ENCODE measurements at regions not wholly inside any gene's neighbourhood (a gene's known extent, or its start where the extent isn't known, plus 50 kb on each side); places are given as distances from the start of the nearest gene placed in this dataset.

GRCh38 chr2:118520246-118520645 lies 327.2 kb downstream of the EN1 start:
- no peak overlapping the region for H3K27ac ChIP-seq (ENCODE audit: low read depth, low read length)
- H3K36me3 Mint-ChIP-seq (ENCODE audit: low read depth, unreplicated experiment) = no peaks in the 10 kb centered on the region
- H3K9me3 Mint-ChIP-seq (ENCODE audit: unreplicated experiment) = peaks cover 18% of the 10 kb centered on the region
- no peaks in the 10 kb centered on the region for H3K27me3 Mint-ChIP-seq (ENCODE audit: low read depth, unreplicated experiment)
- H3K4me3 ChIP-seq (ENCODE audit: insufficient read depth, low read depth, low read length) = no peak overlapping the region
- H3K9ac ChIP-seq (ENCODE audit: low read length) = no peak overlapping the region
- no peaks in the 10 kb centered on the region for H3K27me3 ChIP-seq (ENCODE audit: insufficient read depth, low read length)
- no peaks in the 10 kb centered on the region for H3K4me1 Mint-ChIP-seq (ENCODE audit: low read depth, unreplicated experiment)
- no peak for TF ChIP-seq EZH2 (IDR thresholded peaks at IDR 0.05; ENCODE audit: insufficient read depth, low read length)
- no peak for TF ChIP-seq CTCF (IDR thresholded peaks at IDR 0.05; ENCODE audit: insufficient read depth, low read depth, low read length)
- H3K4me1 ChIP-seq (ENCODE audit: insufficient read depth, low read length) = no peaks in the 10 kb centered on the region
- DNase-seq (ENCODE audit: low read depth) (no peak), FAIRE-seq (no peak)
- no peak overlapping the region for H3K4me2 ChIP-seq (ENCODE audit: low read length)
- no peaks in the 10 kb centered on the region for H4K20me1 ChIP-seq (ENCODE audit: insufficient read depth, low read length)
- H2AFZ ChIP-seq (ENCODE audit: low read depth, low read length) = no peak overlapping the region
- H3K27ac Mint-ChIP-seq (ENCODE audit: unreplicated experiment) = no peak overlapping the region
- no peaks in the 10 kb centered on the region for H3K79me2 ChIP-seq (ENCODE audit: insufficient read depth, low read length)
- H3K4me3 Mint-ChIP-seq (ENCODE audit: unreplicated experiment) = no peak overlapping the region
- peaks cover 11% of the 10 kb centered on the region for H3K9me3 ChIP-seq (ENCODE audit: insufficient read depth, low read depth, low read length)
- H3K36me3 ChIP-seq (ENCODE audit: insufficient read depth, low read length) = no peaks in the 10 kb centered on the region

- H4K20me1 ChIP-seq (ENCODE audit: insufficient read depth, low read length) = no peaks in the 10 kb centered on the region
- no peak overlapping the region for H3K27ac Mint-ChIP-seq (ENCODE audit: unreplicated experiment)
Observed at GRCh38 chr2:118519511-118519910, 327.9 kb downstream of the EN1 start.

More at GRCh38 chr2:118519511-118519910, 327.9 kb downstream of the EN1 start:
- no peak for TF ChIP-seq EZH2 (IDR thresholded peaks at IDR 0.05; ENCODE audit: insufficient read depth, low read length)
- no peak for TF ChIP-seq CTCF (IDR thresholded peaks at IDR 0.05; ENCODE audit: insufficient read depth, low read depth, low read length)
- Histone ChIP-seq H3K36me3 (ENCODE audit: insufficient read depth, low read length) (no peaks in the 10 kb centered on the region), H3K4me1 (ENCODE audit: insufficient read depth, low read length) (no peaks in the 10 kb centered on the region), H3K9me3 (ENCODE audit: insufficient read depth, low read depth, low read length) (peaks cover 11% of the 10 kb centered on the region), H3K4me3 (ENCODE audit: insufficient read depth, low read depth, low read length) (no peak overlapping the region), H3K27ac (ENCODE audit: low read depth, low read length) (no peak overlapping the region), H3K9ac (ENCODE audit: low read length) (no peak overlapping the region), H3K27me3 (ENCODE audit: insufficient read depth, low read length) (no peaks in the 10 kb centered on the region), H2AFZ (ENCODE audit: low read depth, low read length) (no peak overlapping the region), H3K4me2 (ENCODE audit: low read length) (no peak overlapping the region), H3K79me2 (ENCODE audit: insufficient read depth, low read length) (no peaks in the 10 kb centered on the region)
- no peaks in the 10 kb centered on the region for H3K36me3 Mint-ChIP-seq (ENCODE audit: low read depth, unreplicated experiment)
- H3K27me3 Mint-ChIP-seq (ENCODE audit: low read depth, unreplicated experiment) = no peaks in the 10 kb centered on the region
- no peaks in the 10 kb centered on the region for H3K4me1 Mint-ChIP-seq (ENCODE audit: low read depth, unreplicated experiment)
- H3K4me3 Mint-ChIP-seq (ENCODE audit: unreplicated experiment) = no peak overlapping the region
- H3K9me3 Mint-ChIP-seq (ENCODE audit: unreplicated experiment) = peaks cover 18% of the 10 kb centered on the region
- DNase-seq (ENCODE audit: low read depth) (no peak), FAIRE-seq (no peak)
